ENCODE measurements at regions not wholly inside any gene's neighbourhood (a gene's known extent, or its start where the extent isn't known, plus 50 kb on each side); places are given as distances from the start of the nearest gene placed in this dataset.
A peak's percentile ranks its signal among the peaks of the same experiment; 100 is the strongest.
"Not testable (repeated sequence)": the region's sequence is repeated elsewhere in the genome, so short reads cannot be mapped to it uniquely, and the experiment has no call there.

DNA sequence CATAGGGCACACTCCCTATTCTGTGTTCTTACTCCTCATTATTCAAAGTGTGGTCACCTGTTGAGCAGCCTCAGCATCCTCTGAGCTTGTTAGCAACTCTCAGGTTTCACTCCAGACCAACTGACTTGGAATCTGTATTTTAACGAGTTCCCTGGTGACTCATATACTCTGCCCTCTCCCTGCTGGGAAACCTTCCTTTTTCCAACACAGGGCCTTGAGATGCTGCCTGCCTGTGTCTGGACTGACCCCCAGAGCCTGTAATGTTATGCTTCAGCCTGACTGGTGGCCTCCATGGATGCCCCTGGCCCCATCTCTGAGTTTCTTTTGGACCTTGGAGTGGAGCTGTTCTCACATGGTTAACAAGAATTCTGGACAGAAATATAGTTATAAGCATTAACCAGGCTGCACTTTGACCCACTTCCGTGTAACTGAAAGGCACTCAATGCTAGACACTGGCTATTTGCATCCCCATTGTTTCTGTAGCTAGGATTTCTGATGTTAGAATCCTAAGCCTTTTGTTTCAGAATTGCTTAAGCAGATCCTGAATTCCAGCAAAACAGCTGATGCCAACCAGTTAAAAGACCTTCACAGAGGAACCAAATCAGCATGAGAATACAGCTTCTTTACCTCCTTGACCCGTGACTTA, 262.6 kb downstream of the STIM2 start:
- no peak for DNase-seq

DNA sequence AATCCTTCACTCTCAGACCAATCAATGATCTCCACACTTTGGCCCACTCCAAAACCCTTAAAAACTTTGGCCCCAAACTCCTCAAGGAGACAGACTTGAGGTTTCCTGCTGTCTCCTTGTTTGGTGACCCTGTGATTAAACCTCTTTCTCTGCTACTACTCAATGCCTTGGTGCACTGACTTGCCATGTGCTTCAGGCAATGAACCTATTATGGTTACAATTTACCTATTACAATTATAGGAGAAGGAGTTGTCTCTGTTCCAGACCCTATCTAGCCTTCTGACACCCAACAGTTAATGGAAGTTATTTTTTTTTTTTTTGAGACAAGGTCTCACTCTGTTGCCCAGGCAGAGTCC, 263.1 kb downstream of the STIM2 start:
- no peak for DNase-seq

DNA sequence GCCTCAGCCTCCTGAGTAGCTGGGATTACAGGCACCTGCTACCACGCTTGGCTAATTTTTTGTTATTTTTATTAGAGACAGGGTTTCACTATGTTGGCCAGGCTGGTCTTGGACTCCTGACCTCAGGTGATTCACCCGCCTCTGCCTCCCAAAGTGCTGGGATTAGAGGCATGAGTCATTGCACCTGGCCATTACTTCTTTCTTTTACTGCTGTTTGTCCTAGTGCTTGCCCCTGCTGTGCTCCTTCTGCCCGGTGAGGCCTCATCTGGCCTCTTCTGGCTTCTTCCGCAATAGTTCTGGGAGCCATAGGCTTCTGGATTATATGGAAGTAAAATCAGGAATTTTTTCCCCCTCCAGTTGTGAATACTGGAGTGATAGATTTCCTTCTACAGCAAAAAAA, 266.3 kb downstream of the STIM2 start:
- not testable (repeated sequence) for DNase-seq

DNA sequence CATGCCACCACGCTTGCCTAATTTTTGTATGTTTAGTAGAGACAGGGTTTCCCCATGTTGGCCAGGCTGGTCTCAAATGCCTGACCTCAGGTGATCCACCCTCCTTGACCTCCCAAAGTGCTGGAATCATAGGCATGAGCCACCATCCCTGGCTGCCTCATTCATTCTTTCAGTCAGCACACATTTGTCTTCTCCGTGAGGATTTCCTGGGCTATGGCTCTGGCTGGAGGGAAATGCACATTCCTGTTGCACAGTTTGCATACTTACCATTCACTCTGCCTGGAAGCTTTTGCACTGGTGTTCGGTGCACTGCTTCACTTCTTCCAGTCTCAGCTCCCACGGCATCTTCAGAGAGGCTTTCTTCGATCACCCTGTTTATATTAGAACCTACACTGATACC, 267.8 kb downstream of the STIM2 start:
- DNase-seq = no peak

DNA sequence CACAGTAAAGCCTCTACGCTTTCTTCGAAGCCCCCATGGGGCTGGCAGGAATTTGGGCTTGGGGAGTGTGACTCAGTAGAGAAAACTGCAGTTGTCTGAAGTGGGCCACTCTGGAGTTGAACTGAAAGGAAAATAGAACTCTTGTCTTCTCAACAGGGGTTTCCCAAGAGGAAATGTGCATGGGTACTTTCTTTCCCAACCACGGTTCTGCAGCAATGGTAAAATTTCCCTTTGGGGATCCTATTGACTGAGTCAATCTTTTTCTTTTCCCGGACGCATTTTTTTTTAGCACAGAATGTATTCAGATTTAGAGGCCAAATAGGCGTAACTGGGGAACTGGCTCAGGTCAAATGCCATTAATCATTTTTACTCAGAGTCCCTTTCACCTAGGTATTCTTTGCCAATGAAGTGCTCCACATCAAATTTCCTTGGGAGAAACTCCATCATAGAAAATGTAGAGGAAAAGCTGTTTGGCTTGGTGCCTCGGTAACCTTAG, 269.3 kb downstream of the STIM2 start:
- no peak for DNase-seq

DNA sequence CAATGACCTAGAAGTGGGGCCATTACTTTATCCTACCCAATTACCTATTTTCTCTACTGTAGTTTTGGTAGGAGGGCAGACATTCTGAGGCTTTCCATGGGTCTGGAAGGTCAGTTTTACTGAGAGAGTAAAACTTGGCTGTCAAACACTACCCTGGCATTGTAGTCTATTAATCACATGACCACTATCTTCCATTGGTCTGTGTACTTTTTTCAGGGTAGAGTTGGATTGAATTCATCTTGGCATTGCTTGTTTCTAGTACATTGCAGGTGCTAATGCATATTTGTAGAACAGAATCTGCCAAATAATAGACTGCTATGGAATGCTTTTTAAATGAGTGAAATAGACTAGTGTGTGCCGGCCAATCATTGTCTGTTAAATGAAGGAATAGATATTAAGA, 271.9 kb downstream of the STIM2 start:
- DNase-seq = no peak

DNA sequence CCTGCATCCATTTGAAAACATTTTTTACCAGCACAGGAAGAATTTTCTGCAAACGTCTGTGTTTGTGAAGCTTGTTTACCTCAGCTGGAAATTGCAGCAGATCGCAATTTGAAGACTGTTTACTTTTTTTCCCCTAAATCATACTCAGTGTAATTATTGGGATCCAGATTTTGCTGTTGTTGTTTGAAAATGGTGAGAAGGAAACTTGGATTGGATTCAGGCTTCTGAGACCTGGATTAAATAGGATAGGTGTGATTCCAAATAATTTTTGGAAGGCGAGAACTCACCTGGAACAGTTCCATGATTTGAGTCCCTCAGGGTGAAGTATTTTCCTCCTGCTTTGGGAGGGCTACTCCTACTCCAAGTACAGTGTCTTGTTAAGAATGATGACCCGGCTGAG, 279.8 kb downstream of the STIM2 start:
- no peak for DNase-seq

DNA sequence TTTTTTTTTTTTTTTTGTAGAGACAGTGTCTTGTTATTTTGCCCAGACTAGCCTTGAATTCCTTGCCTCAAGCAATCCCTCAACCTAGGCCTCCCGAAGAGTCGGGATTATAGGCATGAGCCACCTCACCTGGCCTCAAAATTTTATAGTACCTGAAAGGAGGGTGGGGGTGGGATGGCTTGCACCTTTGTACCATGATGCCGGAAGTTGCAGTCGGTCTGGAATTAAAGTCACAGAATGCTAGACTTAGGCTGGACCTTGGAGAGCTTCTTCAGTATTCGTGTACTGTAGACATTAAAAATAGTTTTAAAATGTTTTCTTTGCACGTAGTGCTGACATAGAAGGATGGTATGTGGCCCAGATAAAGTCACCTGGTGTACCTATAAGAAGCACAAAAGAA, 280.9 kb downstream of the STIM2 start:
- no peak for DNase-seq

DNA sequence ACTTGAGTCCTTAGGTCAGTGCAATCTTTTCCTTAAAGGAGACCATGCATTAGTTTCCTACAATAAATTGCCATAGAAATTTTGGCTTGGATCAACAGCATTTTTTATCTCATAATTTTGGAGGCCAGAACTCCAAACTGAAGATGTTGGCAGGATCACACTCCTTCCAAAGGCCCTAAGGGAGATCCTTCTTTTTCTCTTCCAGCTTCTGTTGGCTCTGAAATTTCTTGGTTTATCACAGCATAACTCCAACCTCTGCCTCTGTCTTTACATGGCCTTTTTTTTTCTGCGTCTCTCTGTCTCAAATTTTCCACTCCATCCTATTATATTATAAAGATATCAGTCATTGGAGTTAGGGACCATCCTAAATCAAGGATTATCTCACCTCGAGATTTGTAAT, 282.2 kb downstream of the STIM2 start:
- no peak for DNase-seq

DNA sequence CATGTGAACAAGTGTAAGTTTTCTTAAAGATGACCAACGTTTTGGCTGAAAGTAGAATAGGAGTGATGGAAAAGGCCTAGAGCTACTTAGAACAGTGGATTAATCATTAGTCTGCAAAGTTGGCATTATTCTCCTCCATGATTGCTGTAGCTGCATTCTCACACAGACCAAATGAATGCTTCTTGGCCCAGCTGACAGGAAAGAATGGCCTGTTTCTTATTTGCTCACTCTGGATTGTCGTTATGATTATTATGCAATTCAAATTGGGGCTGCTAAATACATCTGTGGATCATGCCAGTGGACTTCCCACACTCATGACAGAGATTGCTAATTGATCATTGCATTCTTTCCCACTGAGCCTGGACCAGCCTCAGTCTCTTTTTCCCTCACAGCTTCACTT, 285.0 kb downstream of the STIM2 start:
- DNase-seq = no peak

DNA sequence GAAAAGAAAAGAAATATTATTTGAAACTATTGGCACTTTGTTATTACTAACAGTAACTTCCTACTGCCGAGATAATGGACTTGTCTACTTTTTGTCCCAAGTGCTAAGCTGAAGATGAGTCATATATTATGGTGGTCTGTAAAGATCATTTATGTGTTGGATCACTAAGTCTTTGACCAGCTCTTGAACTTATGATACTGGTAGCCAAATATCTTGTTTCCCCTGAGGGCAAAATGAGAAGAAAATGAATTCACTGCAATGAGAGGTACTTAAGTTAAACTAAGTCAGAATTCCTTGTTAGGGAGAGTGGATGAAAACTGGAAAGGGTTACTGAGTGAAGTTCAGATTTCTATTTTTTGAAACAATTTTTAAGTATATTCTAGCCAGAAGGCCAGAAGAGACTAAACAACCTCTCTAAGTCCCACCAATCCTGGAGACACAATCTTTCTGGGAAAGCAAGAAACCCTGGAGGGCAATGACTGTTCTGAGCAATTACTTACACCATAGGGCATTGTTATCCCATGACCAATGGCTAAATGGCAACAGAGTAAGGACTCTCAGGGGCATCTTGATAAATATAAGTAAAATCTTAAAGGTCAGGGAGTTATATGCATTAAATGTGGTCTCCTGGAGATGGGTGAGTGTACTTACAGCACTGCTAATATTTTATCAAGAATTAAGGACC, 287.7 kb downstream of the STIM2 start:
- DNase-seq = no peak

DNA sequence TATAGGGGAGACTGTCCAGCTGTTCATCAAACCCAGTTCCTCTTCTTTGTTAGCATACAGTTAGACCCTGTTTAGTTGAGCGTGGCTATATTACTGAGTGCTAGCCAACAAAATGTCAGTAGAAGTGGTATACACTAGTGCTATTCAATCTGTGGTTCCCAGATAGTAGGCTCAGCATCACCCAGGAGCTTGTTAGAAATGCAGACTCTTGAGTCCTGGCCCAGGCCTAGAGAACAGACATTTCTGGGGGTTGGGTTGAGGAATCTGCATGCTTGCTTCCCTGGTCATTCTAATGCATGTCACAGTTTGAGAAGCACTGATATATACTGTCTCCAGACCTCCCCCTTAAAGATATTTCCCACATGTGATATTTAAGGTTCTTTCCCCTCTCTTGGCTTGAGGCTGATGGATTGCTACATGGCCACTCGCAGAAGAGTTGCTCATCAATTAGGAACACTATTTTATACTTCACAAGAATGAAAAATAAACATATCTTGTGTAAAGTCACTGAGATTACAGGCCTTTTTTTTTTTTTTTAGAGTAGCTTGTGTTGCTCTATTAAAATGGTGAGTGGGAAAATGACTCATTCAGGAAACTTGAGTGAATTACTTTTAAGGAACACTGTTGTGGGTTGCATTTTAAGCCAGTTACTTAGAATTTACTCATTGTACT, 289.0 kb downstream of the STIM2 start:
- no peak for DNase-seq

DNA sequence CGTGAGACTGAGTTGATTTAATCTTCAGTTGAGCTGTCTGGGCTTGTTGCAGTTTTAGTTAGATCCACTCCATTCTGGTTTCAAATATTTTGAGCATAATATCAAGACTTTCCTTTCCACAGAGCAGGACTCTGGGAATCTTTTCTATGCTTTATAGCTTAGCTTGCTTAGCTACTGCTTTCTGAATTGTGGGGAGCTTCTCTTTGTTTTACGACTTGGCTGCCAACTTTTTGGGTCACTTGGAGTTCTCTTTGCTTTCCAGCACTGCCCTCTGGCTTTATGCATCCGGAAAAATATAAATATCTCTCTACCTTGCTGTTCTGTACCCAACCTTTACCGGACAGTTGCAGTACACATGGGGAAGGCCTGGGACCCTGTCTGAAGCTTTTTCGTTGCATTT, 292.1 kb downstream of the STIM2 start:
- DNase-seq = no peak

DNA sequence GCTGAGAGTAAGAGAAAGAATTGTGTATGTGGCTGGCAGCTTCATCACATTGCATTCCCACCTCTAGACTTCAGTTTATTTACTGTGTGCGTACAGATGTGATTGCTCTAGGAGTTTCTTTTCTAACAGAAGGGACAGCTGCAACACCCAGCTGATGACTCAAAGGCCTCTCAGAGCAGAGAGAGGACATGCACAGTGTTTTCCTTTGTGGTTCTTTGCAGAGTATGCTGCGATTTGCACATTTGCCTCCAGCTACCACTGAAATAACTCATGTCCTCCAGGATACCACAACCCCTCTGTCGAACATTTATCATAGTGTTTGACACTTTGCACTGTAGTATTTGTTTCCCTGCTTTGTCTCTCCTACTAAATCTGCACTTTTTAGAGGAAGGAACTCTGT, 294.1 kb downstream of the STIM2 start:
- peak; percentile 2 for DNase-seq

DNA sequence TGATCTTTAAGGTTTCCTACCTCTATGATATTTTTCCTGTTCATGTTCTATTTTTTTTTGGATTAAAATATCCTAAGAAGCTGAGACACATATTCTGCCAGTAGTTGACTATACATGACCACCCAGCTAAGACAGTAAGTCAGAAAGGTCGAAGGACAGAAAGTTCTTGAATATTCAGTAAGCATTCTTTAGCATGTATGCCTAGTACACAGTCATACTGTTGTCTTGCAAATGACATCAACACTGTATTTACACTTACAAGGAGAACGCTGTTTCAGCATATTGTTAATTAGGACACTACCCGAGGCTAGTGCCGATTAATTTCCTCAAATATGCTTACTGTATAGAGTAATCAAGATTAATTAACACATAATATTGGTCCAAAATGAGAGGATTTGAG, 300.6 kb downstream of the STIM2 start:
- DNase-seq = no peak

DNA sequence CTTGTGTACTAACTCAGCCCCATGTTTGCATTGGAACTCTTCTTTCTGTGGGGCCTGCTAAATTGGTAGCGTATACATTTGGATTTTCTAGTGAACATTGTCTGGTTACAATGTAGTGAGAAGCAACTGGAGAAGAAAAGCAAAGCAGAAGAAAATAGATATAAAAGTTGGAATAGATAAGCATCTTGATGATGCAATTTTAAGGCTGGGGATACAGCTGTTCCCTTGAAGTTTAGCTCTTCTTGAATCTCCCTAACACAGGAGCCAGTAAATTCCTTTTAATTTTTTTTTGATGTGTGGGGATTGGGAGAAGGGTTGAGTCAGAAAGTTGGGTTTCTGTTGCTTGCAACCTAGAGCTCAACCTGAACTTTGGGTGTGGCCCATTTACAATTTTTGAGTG, 308.1 kb downstream of the STIM2 start:
- no peak for DNase-seq

DNA sequence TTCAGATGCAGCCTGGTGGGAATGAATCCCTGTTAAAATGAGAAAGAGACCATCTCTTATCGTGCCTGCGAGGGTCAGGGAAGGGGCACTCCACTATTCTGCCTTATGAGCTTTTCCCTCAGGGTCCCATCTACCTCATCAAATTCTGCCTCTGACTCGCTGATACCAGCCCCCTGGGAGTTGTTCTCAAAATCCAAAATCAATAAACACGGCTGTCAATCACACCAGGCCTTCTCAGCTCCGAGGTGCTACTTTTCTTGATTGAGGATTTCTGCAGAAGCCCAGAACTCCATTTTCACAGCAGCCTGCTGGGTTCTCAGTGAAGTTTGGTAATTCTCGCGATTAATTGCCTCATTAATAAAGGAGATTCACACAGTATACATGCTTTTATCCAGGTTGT, 312.6 kb downstream of the STIM2 start:
- no peak for DNase-seq

DNA sequence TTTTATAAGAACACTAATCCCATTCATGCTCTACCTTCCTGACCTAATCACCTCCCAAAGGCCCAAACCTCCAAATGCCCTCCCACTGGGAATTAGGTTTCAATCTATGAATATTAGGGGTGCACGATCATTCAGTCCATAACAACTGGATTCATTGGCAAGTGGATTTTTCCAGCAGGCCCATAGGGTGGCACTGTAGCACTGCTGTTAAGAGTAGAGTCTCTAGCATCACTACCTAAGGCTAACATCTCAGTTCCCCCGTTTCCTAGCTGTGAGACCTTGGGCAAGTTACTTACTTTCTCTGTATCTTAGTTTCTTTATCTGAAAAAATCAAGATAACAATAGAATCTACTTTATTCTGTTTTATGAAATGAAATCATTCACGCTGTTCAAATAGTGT, 315.8 kb downstream of the STIM2 start:
- DNase-seq = peak; percentile 10

DNA sequence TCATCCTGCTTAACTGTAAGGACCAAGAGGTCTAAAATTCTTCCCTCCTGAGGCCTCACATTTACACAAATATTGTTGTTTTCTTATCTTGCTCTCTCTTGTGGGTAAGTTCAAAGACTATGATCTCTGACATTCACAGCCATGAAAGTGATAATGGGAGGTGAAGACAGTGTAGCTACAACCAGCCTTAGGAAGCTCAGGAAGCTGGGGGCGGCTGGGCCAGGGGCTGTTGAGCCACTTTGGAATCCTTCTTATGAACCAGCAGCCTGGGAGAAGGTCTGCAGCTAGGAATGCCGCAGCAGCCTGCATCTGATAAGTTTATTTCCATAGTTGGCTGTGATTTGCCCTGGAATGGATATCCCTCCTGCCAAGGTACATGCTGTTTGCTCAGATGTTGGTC, 316.2 kb downstream of the STIM2 start:
- no peak for DNase-seq

DNA sequence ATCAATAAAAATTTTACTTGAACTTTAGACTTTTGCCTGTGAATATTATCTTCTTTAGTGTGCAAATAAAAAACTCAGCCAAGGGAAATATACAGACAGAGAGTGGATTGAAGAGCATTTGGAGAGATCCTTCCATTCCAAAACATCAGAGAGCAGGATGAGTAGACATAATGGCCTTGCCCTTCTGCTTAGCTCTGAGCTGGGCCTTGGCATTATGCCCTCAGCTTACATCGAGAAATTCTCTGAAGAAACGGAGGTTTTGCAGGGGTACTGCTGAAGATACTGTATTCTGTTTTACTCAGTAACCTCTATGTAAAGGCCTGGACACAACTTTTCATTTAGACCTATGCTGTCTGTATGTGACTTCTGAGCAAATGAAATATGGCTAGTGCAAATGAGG, 317.4 kb downstream of the STIM2 start:
- no peak for DNase-seq

DNA sequence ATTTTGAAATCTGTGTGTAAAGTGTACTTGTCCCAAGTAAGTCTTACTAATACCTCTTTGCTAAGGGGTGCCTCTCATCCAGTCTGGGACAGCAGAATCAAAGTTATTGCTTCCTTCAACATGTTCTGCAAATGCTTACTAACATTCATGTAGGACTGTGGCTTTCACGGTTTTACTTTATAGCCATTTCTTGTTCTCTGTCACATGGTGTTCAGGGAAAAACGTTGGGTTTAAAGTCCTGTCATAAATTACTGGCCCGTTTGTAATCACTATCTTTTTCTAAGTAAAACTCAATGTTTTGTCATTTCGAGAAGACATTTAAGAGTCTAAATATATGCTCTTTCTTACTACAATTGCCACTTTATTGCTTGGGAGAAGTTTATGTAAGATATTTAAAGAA, 321.1 kb downstream of the STIM2 start:
- DNase-seq = no peak

DNA sequence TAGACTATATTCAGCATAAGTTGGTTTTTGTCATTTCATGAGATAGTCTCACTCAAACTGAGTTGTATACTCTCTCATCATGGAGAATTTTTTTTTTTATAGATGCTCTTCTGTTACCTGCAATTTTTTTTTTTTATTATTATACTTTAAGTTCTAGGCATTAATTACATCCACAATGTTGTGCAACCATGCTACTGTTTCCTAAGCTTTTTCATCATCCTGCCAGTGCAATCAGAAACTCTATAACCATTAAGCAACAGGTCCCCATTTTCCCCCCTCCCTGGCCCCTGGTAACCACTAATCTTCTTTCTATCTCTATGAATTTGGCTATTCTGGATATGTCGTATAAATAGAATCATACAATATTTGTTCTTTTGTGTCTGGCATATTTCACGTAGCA, 321.6 kb downstream of the STIM2 start:
- DNase-seq = no peak

DNA sequence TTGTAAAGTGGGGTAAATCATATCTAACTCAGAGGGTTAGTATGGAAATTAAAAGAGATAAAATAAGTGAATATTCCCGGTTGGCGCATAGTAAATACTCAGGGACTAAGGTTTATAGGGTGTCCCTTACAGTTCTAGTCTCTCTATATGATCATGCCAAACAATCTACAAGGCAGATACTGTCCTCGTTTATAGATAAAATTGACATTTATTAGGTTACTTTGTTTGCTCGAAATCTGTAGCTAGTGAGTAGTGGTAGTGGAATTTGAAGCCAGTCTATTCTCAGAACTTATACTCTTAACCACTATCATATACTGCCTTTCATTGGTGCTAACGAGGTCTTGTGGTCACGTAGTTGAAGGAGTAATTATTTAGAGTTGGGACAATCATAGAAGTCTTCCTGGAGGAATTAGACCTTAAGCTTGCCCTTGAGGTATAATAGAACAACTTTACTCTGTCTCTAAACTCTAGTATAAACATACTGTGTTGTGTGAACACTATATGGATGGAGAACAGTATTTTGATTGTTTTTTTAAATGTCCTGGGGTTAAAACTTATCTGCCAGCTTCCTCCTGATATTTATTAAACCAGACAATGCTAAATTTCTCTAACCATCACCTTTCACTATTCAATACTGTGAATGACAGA, 324.0 kb downstream of the STIM2 start:
- DNase-seq = no peak

DNA sequence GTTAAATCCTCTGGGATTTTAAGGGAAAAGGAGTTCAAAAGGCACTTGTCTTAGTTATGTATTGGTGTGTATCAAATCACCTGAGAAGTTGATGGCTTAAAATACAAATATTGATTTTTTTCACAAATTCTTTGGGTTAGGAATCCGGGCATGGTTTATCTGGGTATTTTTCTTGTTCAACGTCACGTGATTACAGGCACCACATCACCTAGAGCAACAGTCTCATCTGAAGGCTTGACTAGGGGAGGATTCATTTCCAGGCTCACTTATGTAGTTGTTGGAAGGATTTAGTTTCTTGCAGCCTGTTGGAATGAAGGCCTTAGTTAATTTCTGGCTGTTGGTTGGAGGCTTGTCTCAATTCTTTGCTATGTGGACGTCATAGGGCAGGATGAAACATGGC, 326.1 kb downstream of the STIM2 start:
- DNase-seq = no peak
